HTR-8/SVneo (cell line): ENCODE measurements at regions not wholly inside any gene's neighbourhood (a gene's known extent, or its start where the extent isn't known, plus 50 kb on each side); places are given as distances from the start of the nearest gene placed in this dataset.
A peak's percentile ranks its signal among the peaks of the same experiment; 100 is the strongest.
"Not testable (repeated sequence)": the region's sequence is repeated elsewhere in the genome, so short reads cannot be mapped to it uniquely, and the experiment has no call there.

ENCODE experiments used
- DNase-seq: peaks from one replicate; pipeline ENCODE4 v3.0.0; 2011; ENCODE audit warnings: low spot score, mixed read lengths; ENCODE audit not compliant: insufficient read length
- FAIRE-seq: peaks from 2 replicates; lab custom pipeline; 2011; peaks lifted over from hg19 to GRCh38; lab: Jason Lieb, UNC

DNA sequence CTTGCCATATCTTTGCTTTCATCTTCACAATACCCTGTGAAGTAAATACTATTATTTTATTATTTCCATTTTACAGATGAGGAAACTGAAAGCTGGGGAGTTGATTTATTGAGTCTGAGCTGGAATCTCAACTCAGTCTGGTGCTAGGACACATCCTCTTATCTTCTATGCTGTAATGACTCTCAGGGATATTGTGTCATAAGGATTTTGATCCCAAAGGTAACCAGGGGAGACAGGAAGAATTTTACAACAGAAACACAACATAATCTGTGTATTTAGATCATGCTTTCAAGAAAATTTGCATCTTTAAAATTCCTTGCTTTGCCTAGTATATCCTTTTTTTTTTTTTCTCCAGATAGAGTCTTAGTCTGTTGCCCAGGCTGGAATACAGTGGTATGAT lies 123.3 kb upstream of the BTG1 start:
- FAIRE-seq, result no peak
- DNase-seq, result no peak

DNA sequence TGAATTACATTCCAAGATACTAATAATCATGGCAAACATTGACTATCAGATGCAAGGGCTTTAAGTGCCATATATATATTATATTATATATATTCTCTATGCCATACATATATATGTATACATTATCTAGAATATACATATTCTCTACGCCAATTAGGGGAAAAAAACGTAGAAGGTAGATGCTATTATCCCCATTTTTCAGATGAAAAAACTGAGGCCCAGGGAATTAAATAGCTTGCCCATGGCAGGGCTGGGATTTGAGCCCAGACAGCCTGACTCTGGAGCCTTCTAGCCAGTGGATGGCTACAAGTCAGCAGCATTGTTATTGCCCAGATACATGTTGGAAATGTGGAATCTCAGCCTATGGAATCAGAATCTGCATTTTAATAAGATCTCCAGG lies 116.0 kb upstream of the BTG1 start:
- FAIRE-seq (no peak), DNase-seq (no peak)

DNA sequence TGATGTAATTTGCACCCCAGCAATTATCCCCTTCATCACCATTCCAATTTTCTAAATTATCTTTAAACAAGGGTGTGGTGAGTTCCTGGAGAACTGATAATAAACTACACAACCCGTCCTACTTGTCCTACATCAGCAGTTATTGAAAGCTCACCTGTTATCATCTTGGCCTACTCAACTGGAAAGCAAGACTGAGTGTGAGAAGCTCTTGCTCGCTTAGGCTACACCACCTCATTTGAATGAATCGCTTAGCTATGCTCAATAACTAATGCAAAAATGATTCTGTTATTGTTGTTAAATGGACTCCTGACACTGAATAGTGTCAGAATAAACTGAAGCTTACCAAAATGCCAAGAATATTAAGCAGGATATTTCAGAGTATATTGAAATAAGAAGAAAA lies 115.4 kb upstream of the BTG1 start:
- DNase-seq (no peak), FAIRE-seq (no peak)

DNA sequence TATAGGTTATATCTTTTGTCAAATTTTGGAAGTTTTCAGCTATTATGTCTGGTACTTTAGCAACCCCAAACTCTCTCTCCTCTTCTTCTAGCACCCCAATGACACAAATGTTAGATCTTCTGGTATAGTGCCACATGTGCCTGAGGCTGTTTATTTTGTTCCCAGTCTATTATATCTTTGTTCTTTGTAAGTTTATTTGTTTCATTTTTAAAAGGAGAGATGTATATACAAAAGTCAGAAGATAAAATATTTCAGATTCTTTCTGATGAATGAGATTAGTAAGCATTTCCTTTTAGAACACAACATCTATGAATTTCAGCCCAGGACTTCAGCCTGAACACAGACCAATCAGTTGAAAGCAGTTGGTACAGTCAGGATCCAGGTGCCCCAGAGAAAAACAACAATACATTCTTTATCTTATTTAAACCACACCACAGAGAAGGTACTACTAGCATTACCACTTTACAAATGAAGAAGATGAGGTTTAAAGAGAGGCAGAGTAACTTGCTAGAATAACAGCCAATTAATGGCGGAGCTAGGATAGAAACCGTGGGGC lies 114.1 kb upstream of the BTG1 start:
- no peak for DNase-seq
- no peak for FAIRE-seq

DNA sequence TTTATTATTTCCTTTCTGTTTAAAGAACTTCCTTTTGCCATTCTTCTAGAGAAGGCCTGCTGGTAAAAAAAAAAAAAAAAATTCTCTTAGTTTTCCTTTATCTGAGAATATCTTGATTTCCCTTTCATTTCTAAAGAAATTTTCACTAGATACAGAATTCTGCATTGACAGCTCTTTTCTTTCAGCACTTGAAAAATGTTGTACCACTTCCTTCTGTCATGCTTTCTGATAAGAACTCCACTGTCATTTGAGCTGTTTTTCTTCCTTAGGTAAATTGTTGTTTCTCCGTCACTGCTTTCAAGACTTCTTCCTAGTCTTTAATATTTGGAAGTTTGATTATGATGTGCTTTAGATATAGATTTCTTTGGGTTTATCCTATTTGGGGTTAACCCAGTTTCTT lies 113.6 kb upstream of the BTG1 start:
- FAIRE-seq (no peak), DNase-seq (no peak)

DNA sequence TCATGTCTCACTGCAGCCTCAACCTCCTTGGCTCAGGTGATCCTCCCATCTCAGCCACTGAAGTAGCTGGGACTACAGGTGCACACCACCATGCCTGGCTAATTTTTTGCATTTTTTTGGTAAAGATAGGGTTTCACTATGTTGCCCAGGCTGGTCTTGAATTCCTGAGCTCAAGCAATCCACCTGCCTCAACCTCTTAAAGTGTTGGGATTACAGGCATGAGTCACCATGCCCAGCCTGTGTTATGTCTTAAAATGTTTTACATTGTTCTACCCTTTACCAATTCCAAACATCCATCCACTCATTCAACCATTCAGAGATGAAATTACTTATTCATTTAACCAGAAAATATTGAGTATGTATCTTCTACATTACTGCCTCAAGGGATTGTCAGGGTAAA lies 111.6 kb upstream of the BTG1 start:
- DNase-seq, result no peak
- FAIRE-seq, result no peak

DNA sequence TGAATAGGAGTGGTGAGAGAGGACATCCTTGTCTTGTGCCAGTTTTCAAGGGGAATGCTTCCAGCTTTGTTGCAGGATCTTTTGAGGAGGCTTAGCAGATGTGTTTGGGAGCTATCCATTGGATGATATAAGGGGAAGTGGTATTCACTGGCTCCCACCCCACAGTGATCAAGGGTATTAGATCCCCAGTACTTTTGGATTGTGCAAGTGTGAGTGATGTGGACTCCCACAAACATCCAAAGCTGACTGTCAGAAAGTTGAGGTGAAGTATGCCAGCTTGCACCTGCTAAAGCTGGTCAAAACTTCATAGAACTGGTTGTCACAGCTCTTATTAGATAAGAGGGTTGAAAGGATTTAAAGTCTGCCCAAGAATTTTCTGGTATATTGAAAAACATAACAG lies 110.1 kb upstream of the BTG1 start:
- no peak for DNase-seq
- FAIRE-seq, result no peak

DNA sequence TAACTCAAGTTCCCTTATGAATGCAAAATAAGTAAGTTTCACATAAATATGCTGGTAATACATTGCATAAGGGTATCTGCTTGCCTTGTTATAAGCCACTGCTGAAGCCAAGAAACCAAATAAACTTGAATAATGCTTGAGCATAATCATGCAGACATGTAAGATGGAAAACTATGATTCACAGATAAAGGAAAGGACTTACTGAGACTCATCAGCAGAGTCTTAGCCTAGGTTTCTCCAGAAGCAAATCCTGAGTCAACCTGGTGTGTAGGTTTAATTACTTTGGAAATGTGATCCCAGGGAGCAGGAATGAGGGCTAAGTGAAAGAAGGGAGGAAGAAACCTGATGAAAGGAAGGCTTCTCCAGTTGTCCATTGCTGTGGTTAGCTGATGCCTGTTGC lies 107.7 kb upstream of the BTG1 start:
- FAIRE-seq (no peak), DNase-seq (no peak)

DNA sequence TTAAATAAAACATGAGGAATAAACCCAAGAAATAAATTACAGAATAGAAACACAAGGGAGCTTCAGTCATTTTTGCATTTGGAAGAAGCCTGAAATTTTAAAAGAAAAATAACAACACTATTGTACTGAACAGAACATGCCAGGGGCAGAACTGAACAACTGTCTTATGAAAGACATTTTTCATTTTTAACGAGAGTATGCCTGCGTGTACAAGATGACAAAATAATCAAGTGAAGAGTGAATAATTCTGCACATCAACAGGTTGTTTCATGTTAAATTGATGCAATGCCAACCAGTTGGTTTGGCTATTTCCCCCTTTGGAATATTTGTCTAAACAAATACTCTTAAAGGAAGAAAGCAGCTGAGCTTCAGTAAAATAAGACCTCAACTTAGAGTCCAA lies 103.3 kb upstream of the BTG1 start:
- DNase-seq (no peak), FAIRE-seq (no peak)

DNA sequence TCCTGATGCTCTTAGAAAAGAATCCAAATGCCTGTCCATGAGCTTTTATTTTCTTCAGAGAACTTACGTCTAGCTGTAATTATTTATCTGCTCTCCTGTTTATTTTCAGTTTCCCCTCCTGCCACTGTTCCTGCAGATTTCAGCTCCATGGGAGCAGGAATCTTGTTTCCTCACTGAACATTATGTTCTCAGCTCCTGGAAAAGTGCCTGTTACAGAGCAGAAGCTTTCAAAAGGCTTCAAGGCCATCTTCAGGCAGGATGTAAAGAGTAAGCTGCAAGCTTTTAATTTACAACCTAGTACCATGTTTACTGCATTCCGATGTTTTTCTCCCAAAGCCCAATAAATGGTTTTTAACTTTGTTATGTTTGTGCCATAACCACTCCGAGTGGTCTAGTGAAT lies 98.4 kb upstream of the BTG1 start:
- DNase-seq (no peak), FAIRE-seq (no peak)

DNA sequence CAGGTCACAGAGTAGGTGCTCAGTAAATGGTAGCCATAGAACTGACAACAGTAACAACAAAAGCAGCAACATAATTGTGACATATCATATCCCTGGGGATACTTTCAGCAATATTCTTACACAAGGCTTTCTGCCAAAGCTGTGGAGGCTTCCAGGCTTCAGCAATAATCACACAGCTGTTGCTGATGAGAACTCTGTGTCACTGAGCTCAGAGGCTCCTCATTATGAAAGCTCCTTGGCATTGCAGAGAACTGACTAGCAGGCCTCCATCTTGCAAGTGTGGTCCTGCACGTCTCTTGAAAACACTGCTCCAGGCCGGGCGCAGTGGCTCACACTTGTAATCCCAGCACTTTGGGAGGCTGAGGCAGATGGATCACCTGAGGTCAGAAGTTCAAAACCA lies 97.3 kb upstream of the BTG1 start:
- no peak for FAIRE-seq
- no peak for DNase-seq

DNA sequence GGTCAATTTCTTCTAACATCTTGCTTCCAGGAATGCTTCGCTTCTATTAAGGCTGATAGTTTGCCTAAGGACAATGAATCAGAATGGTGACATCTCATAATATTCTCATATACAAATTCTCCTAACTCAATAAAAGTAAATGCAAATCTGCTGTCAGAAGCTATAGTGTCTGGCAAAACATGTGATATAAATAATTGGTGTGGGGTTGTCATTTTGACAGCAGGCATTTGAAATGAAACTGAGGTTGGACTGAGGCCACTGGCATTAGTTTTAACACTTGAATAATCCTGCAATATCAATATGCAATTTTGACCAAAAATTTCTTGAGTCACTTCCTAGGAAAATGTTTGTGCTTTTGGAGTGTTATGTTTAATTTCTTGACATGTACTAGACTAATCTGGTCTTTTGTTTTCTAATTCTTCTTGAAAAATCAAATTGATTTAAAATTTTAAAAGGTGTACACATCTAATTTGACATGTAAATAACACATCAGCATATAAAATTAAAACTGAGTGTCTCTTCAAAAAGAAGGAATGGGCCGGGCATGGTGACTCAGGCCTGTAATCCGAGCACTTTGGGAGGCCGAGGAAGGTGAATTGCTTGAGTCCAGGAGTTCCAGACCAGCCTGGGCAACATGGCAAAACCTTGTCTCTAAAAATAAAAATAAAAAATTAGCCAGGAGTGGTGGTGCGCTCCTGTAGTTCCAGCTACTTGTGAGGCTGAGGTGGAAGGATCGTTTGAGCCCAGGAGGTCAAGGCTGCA lies 92.3 kb upstream of the BTG1 start:
- FAIRE-seq, result no peak
- DNase-seq, result no peak

DNA sequence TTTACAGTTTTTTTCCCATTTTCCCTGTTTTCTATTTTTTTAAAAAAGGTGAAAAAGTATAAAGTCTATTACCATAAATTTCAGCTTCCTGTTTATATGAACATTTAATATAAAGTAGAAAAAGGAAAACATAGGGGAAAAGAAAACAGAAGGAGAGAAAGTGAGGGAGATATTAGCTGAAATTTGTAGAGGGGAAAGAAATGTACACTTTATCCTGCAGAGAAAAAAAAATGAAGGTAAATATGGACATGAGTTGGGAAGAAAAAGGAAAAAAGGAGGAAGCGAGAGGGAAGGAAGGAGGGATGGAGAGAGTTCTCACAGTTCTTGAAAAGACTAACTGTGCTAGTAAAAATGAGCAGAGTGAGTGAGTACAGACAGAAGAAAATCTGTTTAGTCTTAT lies 91.6 kb upstream of the BTG1 start:
- no peak for DNase-seq
- no peak for FAIRE-seq

DNA sequence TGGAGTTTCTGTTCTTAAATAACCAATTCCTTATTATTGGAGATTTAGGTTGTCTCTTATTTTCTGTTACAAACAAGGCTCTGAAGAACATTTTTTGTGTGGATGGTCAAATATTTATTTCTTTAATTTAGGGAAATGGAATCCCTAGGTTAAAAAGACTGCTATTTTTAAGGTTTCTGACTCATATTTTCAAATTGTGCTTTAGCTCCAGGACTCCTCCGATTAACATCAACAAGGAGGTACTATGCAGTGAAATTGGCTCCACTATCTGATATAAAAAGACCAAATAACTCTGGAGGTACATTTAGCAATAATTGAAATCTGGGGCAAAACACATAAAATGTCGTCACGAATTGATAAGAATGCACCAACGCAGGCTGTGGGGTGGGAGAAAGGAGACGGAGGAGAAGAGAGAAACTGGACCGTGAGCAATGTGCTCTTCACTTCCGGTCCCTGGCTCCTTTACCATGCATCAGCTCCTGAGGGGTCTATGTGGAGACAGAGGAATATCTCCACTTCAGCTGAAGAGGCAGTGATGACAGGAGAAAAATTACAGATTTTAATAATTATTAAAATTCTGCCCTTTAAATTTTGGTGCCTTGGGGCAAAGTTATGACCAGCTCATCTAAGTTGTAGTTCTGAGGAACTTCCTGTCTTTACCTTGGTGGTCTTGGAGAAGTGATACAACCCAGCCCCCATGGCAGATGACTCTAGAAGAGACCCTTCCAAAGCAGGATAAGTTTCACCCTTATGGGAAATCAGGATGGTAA lies 90.2 kb upstream of the BTG1 start:
- no peak for DNase-seq
- no peak for FAIRE-seq

DNA sequence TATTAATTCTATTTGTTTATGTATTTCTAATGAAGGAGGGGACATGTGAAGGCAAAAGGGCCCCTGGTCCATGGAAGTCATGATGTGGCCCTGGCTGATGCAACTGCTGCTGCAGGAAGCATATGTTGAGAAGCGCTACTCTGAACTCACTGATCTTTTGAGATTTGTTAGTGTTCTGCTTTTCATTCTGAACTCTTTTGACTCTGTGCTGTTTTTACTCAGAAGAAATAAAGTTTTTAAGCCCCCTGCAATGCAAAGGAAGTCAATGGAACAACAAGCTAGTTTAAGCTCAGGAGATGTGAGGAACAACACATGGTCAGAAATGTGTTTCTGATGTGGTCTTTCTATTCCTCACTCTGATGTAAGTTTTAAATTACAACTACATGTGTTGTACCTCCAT lies 88.9 kb upstream of the BTG1 start:
- FAIRE-seq, result no peak
- no peak for DNase-seq

DNA sequence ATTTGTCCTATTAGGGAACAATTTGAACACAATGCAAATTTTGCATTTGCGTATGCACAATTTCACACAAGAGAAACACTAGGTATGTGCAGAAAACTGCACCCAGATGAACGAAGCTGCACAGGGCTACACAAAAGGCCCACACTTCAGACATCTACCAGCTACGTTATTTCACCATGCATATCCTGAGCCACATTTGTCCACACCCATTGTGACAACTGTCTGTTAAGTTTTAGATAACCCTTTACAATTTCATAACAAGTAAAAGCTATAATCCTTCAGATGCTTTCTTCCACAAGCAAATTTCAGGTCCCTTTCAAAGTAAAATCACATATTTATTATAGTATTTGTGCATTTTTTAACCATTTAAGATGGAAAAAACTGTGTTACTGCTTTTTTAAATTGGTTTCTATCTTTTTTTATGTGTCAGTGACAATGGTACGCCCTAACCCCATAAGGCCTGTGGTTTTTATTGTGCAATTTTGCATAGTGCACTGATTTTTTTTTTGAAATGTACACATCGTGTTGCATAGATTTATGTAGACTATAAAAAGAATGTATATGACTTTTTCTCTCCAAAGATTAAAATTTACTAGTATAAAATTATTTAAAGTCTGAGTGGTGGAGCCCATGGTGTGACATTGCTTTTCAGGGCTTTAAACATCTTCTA lies 87.8 kb upstream of the BTG1 start:
- no peak for DNase-seq

DNA sequence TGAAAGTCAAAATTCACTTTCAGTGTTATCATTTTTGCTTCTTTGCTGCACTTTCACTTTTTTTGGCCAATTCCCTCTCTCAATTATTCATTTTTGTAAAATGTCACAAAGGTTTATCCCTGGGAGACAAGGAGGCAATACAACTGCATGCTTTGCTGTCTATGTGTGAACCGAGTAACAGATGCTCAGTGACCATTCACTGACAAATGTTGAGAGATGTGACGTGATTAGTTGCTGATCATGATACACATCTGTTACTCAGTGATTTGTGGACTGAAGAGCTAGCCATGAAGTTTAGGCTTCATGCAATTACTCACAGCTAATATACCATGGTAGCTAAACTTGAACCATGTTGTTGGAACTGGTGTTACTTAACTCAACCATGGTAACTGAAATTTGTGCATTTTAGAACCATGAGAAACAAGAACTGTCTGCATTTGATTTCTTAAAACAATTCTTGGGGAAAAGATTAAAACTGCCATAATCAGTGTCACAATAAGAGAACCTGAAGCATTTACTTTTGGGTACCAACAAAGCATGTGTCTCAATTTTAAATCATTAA lies 86.8 kb upstream of the BTG1 start:
- FAIRE-seq, result peak; percentile 80
- DNase-seq, result not testable (repeated sequence)

More for the DNA sequence above, 87.8 kb upstream of the BTG1 start:
- FAIRE-seq, result no peak

DNA sequence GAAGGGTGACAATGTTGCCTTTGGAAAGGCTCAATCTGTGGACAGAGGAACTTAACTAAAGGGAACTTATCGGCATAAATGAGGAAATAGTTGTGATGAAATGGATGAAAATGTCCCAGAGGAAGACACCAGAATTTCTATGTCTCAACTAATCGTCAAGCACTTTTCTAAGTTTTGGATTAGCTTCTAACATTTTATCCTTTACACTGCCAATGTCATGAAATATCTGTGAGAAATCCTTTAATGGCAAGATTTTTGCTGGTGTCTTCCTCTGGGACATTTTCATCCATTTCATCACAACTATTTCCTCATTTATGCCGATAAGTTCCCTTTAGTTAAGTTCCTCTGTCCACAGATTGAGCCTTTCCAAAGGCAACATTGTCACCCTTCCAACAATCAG lies 86.3 kb upstream of the BTG1 start:
- not testable (repeated sequence) for DNase-seq, FAIRE-seq

DNA sequence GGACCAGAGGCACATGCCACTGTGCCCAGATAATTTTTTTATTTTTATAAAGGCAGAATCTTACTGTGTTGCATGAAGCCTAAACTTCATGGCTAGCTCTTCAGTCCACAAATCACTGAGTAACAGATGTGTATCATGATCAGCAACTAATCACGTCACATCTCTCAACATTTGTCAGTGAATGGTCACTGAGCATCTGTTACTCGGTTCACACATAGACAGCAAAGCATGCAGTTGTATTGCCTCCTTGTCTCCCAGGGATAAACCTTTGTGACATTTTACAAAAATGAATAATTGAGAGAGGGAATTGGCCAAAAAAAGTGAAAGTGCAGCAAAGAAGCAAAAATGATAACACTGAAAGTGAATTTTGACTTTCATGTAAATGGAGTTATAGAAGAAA lies 85.9 kb upstream of the BTG1 start:
- peak; percentile 93 for FAIRE-seq

DNA sequence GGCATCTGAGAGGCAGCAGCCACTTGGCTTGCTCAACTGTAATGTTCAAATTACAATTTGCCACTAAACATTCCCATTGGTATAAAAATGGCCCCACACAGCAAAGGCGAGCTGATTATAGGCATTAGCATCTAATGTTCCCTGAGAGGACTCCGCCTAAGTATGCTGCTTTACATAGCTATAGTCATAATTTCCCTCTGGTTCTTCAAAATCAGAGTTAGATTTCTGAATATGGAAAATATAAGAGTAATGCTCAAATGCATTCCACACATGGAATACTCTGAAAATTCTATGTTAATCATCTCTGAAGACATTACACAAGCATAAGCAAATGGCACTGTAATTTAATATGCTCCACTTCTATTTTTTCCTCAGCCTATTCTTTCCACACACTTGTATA lies 83.7 kb upstream of the BTG1 start:
- DNase-seq, result no peak
- FAIRE-seq, result no peak

More for the DNA sequence above, 85.9 kb upstream of the BTG1 start:
- DNase-seq, result not testable (repeated sequence)

DNA sequence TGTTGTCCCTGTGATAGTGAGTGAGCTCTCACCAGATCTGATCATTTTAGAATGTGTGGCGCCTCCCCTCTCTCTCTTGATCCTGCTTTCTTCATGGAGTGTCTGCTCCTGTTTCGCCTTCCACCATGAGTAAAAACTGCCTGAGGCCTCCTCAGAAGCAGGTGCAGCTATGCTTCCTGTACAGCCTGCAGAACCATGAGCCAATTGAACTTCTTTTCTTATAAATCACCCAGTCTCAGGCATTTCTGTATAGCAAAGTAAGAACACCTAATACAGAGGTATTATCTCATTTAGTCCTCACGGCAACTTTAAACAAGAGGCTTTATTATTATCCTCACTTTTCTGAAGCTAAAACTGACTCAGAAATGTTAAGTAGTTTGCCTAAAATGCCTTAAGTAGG lies 81.3 kb upstream of the BTG1 start:
- no peak for FAIRE-seq
- DNase-seq, result no peak
